ENCODE measurements at regions not wholly inside any gene's neighbourhood (a gene's known extent, or its start where the extent isn't known, plus 50 kb on each side); places are given as distances from the start of the nearest gene placed in this dataset.

DNA sequence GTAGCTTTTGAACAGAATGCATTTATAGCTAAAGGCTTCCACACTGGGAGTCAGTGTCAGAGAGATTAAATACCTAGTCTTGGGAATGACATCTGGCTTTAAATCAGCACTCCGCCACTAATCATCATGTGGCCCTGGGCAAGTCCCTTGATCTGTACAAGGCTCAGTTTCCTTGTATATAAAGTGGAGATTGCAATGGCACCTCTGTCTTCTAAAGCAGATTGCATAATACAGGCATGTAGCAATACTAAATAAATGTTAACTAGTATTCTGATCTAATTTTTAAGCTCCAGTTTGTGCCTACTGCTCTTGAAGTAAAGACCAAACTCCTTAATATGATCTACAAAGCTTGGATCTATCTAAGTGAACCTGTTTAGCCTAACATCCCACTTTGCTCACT lies 249.4 kb downstream of the PLPP3 start (continued):
- TF ChIP-seq E2F1 (CRISPR knock-in tag; IDR thresholded peaks at IDR 0.05) (no peak), SOX15 (CRISPR knock-in tag; IDR thresholded peaks at IDR 0.05) (no peak), KAT7 (CRISPR knock-in tag; IDR thresholded peaks at IDR 0.05; ENCODE audit: borderline replicate concordance) (no peak), ZNF396 (CRISPR knock-in tag; IDR thresholded peaks at IDR 0.05; ENCODE audit: borderline replicate concordance) (no peak), TCF7 (CRISPR knock-in tag; IDR thresholded peaks at IDR 0.05; ENCODE audit: low read depth) (no peak), FOXP4 (CRISPR knock-in tag; IDR thresholded peaks at IDR 0.05) (no peak), SMAD4 (CRISPR knock-in tag; IDR thresholded peaks at IDR 0.05) (no peak), CTCF (IDR thresholded peaks at IDR 0.05) (no peak), ZNF219 (CRISPR knock-in tag; IDR thresholded peaks at IDR 0.05; ENCODE audit: borderline replicate concordance) (no peak), MXD4 (CRISPR knock-in tag; IDR thresholded peaks at IDR 0.05; ENCODE audit: borderline replicate concordance) (no peak), MLX (CRISPR knock-in tag; IDR thresholded peaks at IDR 0.05) (no peak)
- TF ChIP-seq, protein P1, sequence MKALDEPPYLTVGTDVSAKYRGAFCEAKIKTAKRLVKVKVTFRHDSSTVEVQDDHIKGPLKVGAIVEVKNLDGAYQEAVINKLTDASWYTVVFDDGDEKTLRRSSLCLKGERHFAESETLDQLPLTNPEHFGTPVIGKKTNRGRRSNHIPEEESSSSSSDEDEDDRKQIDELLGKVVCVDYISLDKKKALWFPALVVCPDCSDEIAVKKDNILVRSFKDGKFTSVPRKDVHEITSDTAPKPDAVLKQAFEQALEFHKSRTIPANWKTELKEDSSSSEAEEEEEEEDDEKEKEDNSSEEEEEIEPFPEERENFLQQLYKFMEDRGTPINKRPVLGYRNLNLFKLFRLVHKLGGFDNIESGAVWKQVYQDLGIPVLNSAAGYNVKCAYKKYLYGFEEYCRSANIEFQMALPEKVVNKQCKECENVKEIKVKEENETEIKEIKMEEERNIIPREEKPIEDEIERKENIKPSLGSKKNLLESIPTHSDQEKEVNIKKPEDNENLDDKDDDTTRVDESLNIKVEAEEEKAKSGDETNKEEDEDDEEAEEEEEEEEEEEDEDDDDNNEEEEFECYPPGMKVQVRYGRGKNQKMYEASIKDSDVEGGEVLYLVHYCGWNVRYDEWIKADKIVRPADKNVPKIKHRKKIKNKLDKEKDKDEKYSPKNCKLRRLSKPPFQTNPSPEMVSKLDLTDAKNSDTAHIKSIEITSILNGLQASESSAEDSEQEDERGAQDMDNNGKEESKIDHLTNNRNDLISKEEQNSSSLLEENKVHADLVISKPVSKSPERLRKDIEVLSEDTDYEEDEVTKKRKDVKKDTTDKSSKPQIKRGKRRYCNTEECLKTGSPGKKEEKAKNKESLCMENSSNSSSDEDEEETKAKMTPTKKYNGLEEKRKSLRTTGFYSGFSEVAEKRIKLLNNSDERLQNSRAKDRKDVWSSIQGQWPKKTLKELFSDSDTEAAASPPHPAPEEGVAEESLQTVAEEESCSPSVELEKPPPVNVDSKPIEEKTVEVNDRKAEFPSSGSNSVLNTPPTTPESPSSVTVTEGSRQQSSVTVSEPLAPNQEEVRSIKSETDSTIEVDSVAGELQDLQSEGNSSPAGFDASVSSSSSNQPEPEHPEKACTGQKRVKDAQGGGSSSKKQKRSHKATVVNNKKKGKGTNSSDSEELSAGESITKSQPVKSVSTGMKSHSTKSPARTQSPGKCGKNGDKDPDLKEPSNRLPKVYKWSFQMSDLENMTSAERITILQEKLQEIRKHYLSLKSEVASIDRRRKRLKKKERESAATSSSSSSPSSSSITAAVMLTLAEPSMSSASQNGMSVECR (CRISPR knock-in tag; IDR thresholded peaks at IDR 0.05; ENCODE audit: borderline replicate concordance), result no peak
- TF ChIP-seq, protein P2, sequence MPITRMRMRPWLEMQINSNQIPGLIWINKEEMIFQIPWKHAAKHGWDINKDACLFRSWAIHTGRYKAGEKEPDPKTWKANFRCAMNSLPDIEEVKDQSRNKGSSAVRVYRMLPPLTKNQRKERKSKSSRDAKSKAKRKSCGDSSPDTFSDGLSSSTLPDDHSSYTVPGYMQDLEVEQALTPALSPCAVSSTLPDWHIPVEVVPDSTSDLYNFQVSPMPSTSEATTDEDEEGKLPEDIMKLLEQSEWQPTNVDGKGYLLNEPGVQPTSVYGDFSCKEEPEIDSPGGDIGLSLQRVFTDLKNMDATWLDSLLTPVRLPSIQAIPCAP (CRISPR knock-in tag; IDR thresholded peaks at IDR 0.05), result no peak
- TF ChIP-seq, protein P3, sequence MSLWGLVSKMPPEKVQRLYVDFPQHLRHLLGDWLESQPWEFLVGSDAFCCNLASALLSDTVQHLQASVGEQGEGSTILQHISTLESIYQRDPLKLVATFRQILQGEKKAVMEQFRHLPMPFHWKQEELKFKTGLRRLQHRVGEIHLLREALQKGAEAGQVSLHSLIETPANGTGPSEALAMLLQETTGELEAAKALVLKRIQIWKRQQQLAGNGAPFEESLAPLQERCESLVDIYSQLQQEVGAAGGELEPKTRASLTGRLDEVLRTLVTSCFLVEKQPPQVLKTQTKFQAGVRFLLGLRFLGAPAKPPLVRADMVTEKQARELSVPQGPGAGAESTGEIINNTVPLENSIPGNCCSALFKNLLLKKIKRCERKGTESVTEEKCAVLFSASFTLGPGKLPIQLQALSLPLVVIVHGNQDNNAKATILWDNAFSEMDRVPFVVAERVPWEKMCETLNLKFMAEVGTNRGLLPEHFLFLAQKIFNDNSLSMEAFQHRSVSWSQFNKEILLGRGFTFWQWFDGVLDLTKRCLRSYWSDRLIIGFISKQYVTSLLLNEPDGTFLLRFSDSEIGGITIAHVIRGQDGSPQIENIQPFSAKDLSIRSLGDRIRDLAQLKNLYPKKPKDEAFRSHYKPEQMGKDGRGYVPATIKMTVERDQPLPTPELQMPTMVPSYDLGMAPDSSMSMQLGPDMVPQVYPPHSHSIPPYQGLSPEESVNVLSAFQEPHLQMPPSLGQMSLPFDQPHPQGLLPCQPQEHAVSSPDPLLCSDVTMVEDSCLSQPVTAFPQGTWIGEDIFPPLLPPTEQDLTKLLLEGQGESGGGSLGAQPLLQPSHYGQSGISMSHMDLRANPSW (CRISPR knock-in tag; conservative IDR thresholded peaks at IDR 0.05; ENCODE audit: low read depth), result no peak
